Immature natural killer cell (primary cell): ENCODE measurements at regions not wholly inside any gene's neighbourhood (a gene's known extent, or its start where the extent isn't known, plus 50 kb on each side); places are given as distances from the start of the nearest gene placed in this dataset.

Source experiments
- DNase-seq, 3 donors: peaks; one replicate each; pipeline ENCODE4 v3.0.0; 2022; ENCODE audit warnings: mixed read lengths in 1 of 3
- H3K27ac Mint-ChIP-seq, 6 donors: one replicate each; pipeline ENCODE4 v1.8.0; 2020; ENCODE audit warnings: mixed read lengths in 6 of 6, mild to moderate bottlenecking in 5 of 6, inconsistent platforms in 4 of 6, moderate library complexity in 3 of 6
- H3K27me3 Mint-ChIP-seq, 3 donors: one replicate each; pipeline ENCODE4 v1.8.0; 2020 to 2021; ENCODE audit warnings: low read depth in 3 of 3, mild to moderate bottlenecking in 3 of 3, mixed read lengths in 3 of 3, moderate library complexity in 3 of 3, inconsistent platforms in 1 of 3
- H3K36me3 Mint-ChIP-seq, 3 donors: one replicate each; pipeline ENCODE4 v1.8.0; 2020; ENCODE audit warnings: mixed read lengths in 3 of 3, inconsistent platforms in 2 of 3, mild to moderate bottlenecking in 2 of 3
- H3K4me1 Mint-ChIP-seq, 2 donors: one replicate each; pipeline ENCODE4 v1.8.0; 2020; ENCODE audit warnings: inconsistent platforms in 2 of 2, mild to moderate bottlenecking in 2 of 2, mixed read lengths in 2 of 2, moderate library complexity in 1 of 2
- H3K4me3 Mint-ChIP-seq, 5 donors: one replicate each; pipeline ENCODE4 v1.8.0; 2020; ENCODE audit warnings: mild to moderate bottlenecking in 5 of 5, mixed read lengths in 5 of 5, inconsistent platforms in 3 of 5, moderate library complexity in 3 of 5
- H3K9me3 Mint-ChIP-seq, 6 donors: one replicate each; pipeline ENCODE4 v1.8.0; 2020; ENCODE audit warnings: mild to moderate bottlenecking in 6 of 6, mixed read lengths in 6 of 6, inconsistent platforms in 4 of 6, moderate library complexity in 3 of 6

- no peak overlapping the region for H3K4me3 Mint-ChIP-seq
- no peak overlapping the region for H3K27ac Mint-ChIP-seq
- H3K4me1 Mint-ChIP-seq = no peaks in the 10 kb centered on the region
- peaks cover 0 to 3% (median 2%) of the 10 kb centered on the region in 3 donors for H3K27me3 Mint-ChIP-seq
- no peaks in the 10 kb centered on the region for H3K9me3 Mint-ChIP-seq
- no peak for DNase-seq
- no peaks in the 10 kb centered on the region for H3K36me3 Mint-ChIP-seq
Measured at GRCh38 chr2:161546635-161547034, 77.6 kb upstream of the SLC4A10 start.

GRCh38 chr2:161547130-161547529, 77.1 kb upstream of the SLC4A10 start:
- H3K36me3 Mint-ChIP-seq = no peaks in the 10 kb centered on the region
- no peaks in the 10 kb centered on the region for H3K4me1 Mint-ChIP-seq
- no peak overlapping the region for H3K4me3 Mint-ChIP-seq
- H3K9me3 Mint-ChIP-seq = no peaks in the 10 kb centered on the region
- no peak for DNase-seq
- H3K27me3 Mint-ChIP-seq = peaks cover 0 to 3% (median 2%) of the 10 kb centered on the region in 3 donors
- H3K27ac Mint-ChIP-seq = no peak overlapping the region

GRCh38 chr2:161552015-161552414, 72.2 kb upstream of the SLC4A10 start:
- peaks cover 0 to 3% (median 3%) of the 10 kb centered on the region in 3 donors for H3K27me3 Mint-ChIP-seq
- no peak overlapping the region for H3K4me3 Mint-ChIP-seq
- no peaks in the 10 kb centered on the region for H3K36me3 Mint-ChIP-seq
- no peaks in the 10 kb centered on the region for H3K4me1 Mint-ChIP-seq
- H3K27ac Mint-ChIP-seq = no peak overlapping the region
- peaks cover 0 to 1% (median 0%) of the 10 kb centered on the region in 6 donors for H3K9me3 Mint-ChIP-seq
- no peak for DNase-seq

- H3K9me3 Mint-ChIP-seq = peaks cover 0 to 6% (median 2%) of the 10 kb centered on the region in 6 donors
- peaks cover 0 to 5% (median 2%) of the 10 kb centered on the region in 3 donors for H3K27me3 Mint-ChIP-seq
- no peaks in the 10 kb centered on the region for H3K36me3 Mint-ChIP-seq
- H3K4me1 Mint-ChIP-seq = no peaks in the 10 kb centered on the region
- H3K27ac Mint-ChIP-seq = no peak overlapping the region
- no peak for DNase-seq
- no peak overlapping the region for H3K4me3 Mint-ChIP-seq
Measured at GRCh38 chr2:161555826-161556225, 68.4 kb upstream of the SLC4A10 start.

- Mint-ChIP-seq H3K27ac (no peak overlapping the region), H3K4me1 (no peaks in the 10 kb centered on the region), H3K27me3 (peaks cover 0 to 5% (median 2%) of the 10 kb centered on the region in 3 donors), H3K4me3 (no peak overlapping the region), H3K9me3 (peaks cover 0 to 9% (median 4%) of the 10 kb centered on the region in 6 donors), H3K36me3 (no peaks in the 10 kb centered on the region)
- DNase-seq = no peak
Measured at GRCh38 chr2:161556440-161556839, 67.8 kb upstream of the SLC4A10 start.

- Mint-ChIP-seq H3K27ac (no peak overlapping the region), H3K9me3 (peaks cover 0 to 18% (median 7%) of the 10 kb centered on the region in 6 donors), H3K4me3 (no peak overlapping the region), H3K27me3 (peaks cover 0 to 3% (median 2%) of the 10 kb centered on the region in 3 donors), H3K36me3 (no peaks in the 10 kb centered on the region), H3K4me1 (no peaks in the 10 kb centered on the region)
- DNase-seq = no peak
Measured at GRCh38 chr2:161557538-161557937, 66.7 kb upstream of the SLC4A10 start.

- no peak for DNase-seq
- Mint-ChIP-seq H3K9me3 (peaks cover 17 to 50% (median 25%) of the 10 kb centered on the region in 6 donors), H3K36me3 (no peaks in the 10 kb centered on the region), H3K27ac (no peak overlapping the region), H3K4me3 (no peak overlapping the region), H3K4me1 (no peaks in the 10 kb centered on the region), H3K27me3 (peaks cover 0 to 9% (median 0%) of the 10 kb centered on the region in 3 donors)
Measured at GRCh38 chr2:161564906-161565305, 59.3 kb upstream of the SLC4A10 start.

GRCh38 chr2:161569401-161569800, 54.8 kb upstream of the SLC4A10 start:
- H3K4me1 Mint-ChIP-seq = peaks cover 4 to 17% of the 10 kb centered on the region in 2 donors
- DNase-seq = no peak
- peaks cover 0 to 9% (median 2%) of the 10 kb centered on the region in 3 donors for H3K27me3 Mint-ChIP-seq
- peaks cover 8 to 14% (median 13%) of the 10 kb centered on the region in 6 donors for H3K9me3 Mint-ChIP-seq
- no peak overlapping the region for H3K4me3 Mint-ChIP-seq
- H3K36me3 Mint-ChIP-seq = no peaks in the 10 kb centered on the region
- H3K27ac Mint-ChIP-seq = no peak overlapping the region

GRCh38 chr2:161570424-161571050, 53.7 kb upstream of the SLC4A10 start:
- Mint-ChIP-seq H3K4me3 (no peak overlapping the region), H3K4me1 (peaks cover 4 to 17% of the 10 kb centered on the region in 2 donors), H3K9me3 (peaks cover 2 to 13% (median 3%) of the 10 kb centered on the region in 6 donors), H3K27me3 (peaks cover 0 to 9% (median 2%) of the 10 kb centered on the region in 3 donors), H3K27ac (no peak overlapping the region), H3K36me3 (no peaks in the 10 kb centered on the region)
- DNase-seq = no peak

GRCh38 chr2:161571051-161571429, 53.2 kb upstream of the SLC4A10 start:
- peaks cover 0 to 6% (median 2%) of the 10 kb centered on the region in 3 donors for H3K27me3 Mint-ChIP-seq
- no peak for DNase-seq
- no peaks in the 10 kb centered on the region for H3K36me3 Mint-ChIP-seq
- H3K9me3 Mint-ChIP-seq = peaks cover 0 to 13% (median 0%) of the 10 kb centered on the region in 6 donors
- H3K4me1 Mint-ChIP-seq = peaks cover 4 to 17% of the 10 kb centered on the region in 2 donors
- no peak overlapping the region for H3K4me3 Mint-ChIP-seq
- no peak overlapping the region for H3K27ac Mint-ChIP-seq
